EH (cell line): ENCODE measurements at regions not wholly inside any gene's neighbourhood (a gene's known extent, or its start where the extent isn't known, plus 50 kb on each side); places are given as distances from the start of the nearest gene placed in this dataset.

Source experiments
- DNase-seq: peaks from one replicate; pipeline ENCODE4 v3.0.0-alpha.2; 2015; ENCODE audit warnings: low read depth

GRCh38 chr13:99436686-99437416 lies 64.4 kb upstream of the TM9SF2 start:
- DNase-seq = peak; percentile 77

GRCh38 chr13:99439048-99439447 lies 62.2 kb upstream of the TM9SF2 start:
- no peak for DNase-seq

- no peak for DNase-seq
These were observed 61.2 kb upstream of the TM9SF2 start for GRCh38 chr13:99439850-99440604.

- DNase-seq = peak; percentile 60
These were observed 58.9 kb upstream of the TM9SF2 start for GRCh38 chr13:99442273-99442895.

- no peak for DNase-seq
These were observed 55.0 kb upstream of the TM9SF2 start for GRCh38 chr13:99446242-99446641.

- DNase-seq = no peak
These were observed 52.7 kb upstream of the TM9SF2 start for GRCh38 chr13:99448546-99448945.

GRCh38 chr13:99450416-99450815 lies 50.9 kb upstream of the TM9SF2 start:
- no peak for DNase-seq
